Tibial nerve (tissue), 3 donors: ENCODE measurements at regions not wholly inside any gene's neighbourhood (a gene's known extent, or its start where the extent isn't known, plus 50 kb on each side); places are given as distances from the start of the nearest gene placed in this dataset.

Experiments
- CTCF ChIP-seq, 5 experiments: fragments of 200-600 bp in 3 of 5; fragments of 450-650 bp in 2 of 5; sonication (generic) in 3 of 5; IDR thresholded peaks; one replicate each; pipeline ENCODE4 v1.5.1; 2016 to 2019; ENCODE audit warnings: antibody characterized with exemption in 5 of 5, mild to moderate bottlenecking in 3 of 5, moderate library complexity in 2 of 5
- POLR2A ChIP-seq, 2 donors: fragments of 450-650 bp; IDR thresholded peaks; one replicate each; pipeline ENCODE4 v1.6.1; 2017; ENCODE audit warnings: antibody characterized with exemption in 2 of 2, mild to moderate bottlenecking in 2 of 2, moderate library complexity in 2 of 2

- no peak for TF ChIP-seq CTCF (IDR thresholded peaks at IDR 0.05)
- no peak for TF ChIP-seq POLR2A (IDR thresholded peaks at IDR 0.05)
These were observed 419.3 kb downstream of the TUSC7 start for GRCh38 chr3:117128872-117129271.
